Thyroid gland (tissue), 4 donors: ENCODE measurements at regions not wholly inside any gene's neighbourhood (a gene's known extent, or its start where the extent isn't known, plus 50 kb on each side); places are given as distances from the start of the nearest gene placed in this dataset.
A peak's percentile ranks its signal among the peaks of the same experiment; 100 is the strongest.

Experiments
- DNase-seq, 2 donors: peaks; one replicate each; pipeline ENCODE4 v3.0.0-alpha.2; 2019
- H3K27ac ChIP-seq, 3 donors: fragments of 200-600 bp; sonication (generic); 1 replicate in 2 of 3; 2 replicates in 1 of 3; pipeline ENCODE4 v1.5.1; 2016 to 2019; ENCODE audit warnings: mild to moderate bottlenecking in 1 of 3, moderate library complexity in 1 of 3
- H3K27me3 ChIP-seq: fragments of 200-600 bp; sonication (generic); one replicate; pipeline ENCODE4 v1.5.1; 2019
- H3K36me3 ChIP-seq, 2 donors: fragments of 200-600 bp; sonication (generic); one replicate each; pipeline ENCODE4 v1.5.1; 2016 to 2019
- H3K4me1 ChIP-seq, 2 donors: fragments of 200-600 bp; sonication (generic); one replicate each; pipeline ENCODE4 v1.5.1; 2017 to 2019
- H3K4me3 ChIP-seq, 3 donors: fragments of 200-600 bp; sonication (generic); replicated peaks in 1 of 3; 1 replicate in 2 of 3; 2 replicates in 1 of 3; pipeline ENCODE4 v1.5.1; 2016; ENCODE audit warnings: mild to moderate bottlenecking in 1 of 3
- H3K9me3 ChIP-seq: fragments of 200-600 bp; sonication (generic); one replicate; pipeline ENCODE4 v1.5.1; 2017
- CTCF ChIP-seq, 6 experiments: fragments of 200-600 bp in 3 of 6; fragments of 450-650 bp in 3 of 6; sonication (generic) in 3 of 6; IDR thresholded peaks; one replicate each; pipeline ENCODE4 v1.5.1; 2016 to 2019; ENCODE audit warnings: antibody characterized with exemption in 6 of 6, mild to moderate bottlenecking in 2 of 6, inconsistent platforms in 1 of 6, moderate library complexity in 1 of 6
- POLR2A ChIP-seq, 2 donors: fragments of 450-650 bp; IDR thresholded peaks; one replicate each; pipeline ENCODE4 v1.6.1; 2017; ENCODE audit warnings: antibody characterized with exemption in 2 of 2, mild to moderate bottlenecking in 2 of 2, moderate library complexity in 1 of 2
- WGBS, 2 donors: methylation state at CpG; one replicate each; pipeline ENCODE4 v1.1.5; 2017; 5-methylcytosine and 5-hydroxymethylcytosine counted together
- intact Hi-C: fragments of 100-400 bp; cut with DNase I; formaldehyde crosslinking; loops from one replicate; pipeline ENCODE4 v1.15.1; 2023

- no peak for DNase-seq
- Histone ChIP-seq H3K4me1 (no peaks in the 10 kb centered on the region), H3K9me3 (no peaks in the 10 kb centered on the region), H3K27ac (no peak overlapping the region), H3K27me3 (no peaks in the 10 kb centered on the region), H3K4me3 (no peak overlapping the region), H3K36me3 (no peaks in the 10 kb centered on the region)
- WGBS, 2 donors, result 69 to 78% methylated on average over 4 of the region's 4 CpGs
- intact Hi-C loops, result no loop called here
- TF ChIP-seq POLR2A (IDR thresholded peaks at IDR 0.05) (no peak), CTCF (IDR thresholded peaks at IDR 0.05) (no peak)
Measured at GRCh38 chr9:18173923-18174322, 300.0 kb upstream of the ADAMTSL1 start.

GRCh38 chr9:18182636-18183035 lies 291.3 kb upstream of the ADAMTSL1 start:
- Histone ChIP-seq H3K27me3 (no peaks in the 10 kb centered on the region), H3K36me3 (no peaks in the 10 kb centered on the region), H3K9me3 (no peaks in the 10 kb centered on the region), H3K4me1 (no peaks in the 10 kb centered on the region), H3K27ac (no peak overlapping the region), H3K4me3 (no peak overlapping the region)
- no peak for TF ChIP-seq POLR2A (IDR thresholded peaks at IDR 0.05)
- TF ChIP-seq CTCF (IDR thresholded peaks at IDR 0.05), result no peak
- WGBS, 2 donors, result 94 to 96% methylated on average over 3 of the region's 3 CpGs
- intact Hi-C loops, result no loop called here
- no peak for DNase-seq

GRCh38 chr9:18183974-18184373 lies 290.0 kb upstream of the ADAMTSL1 start:
- H3K27ac ChIP-seq, result no peak overlapping the region
- no peak for DNase-seq
- H3K36me3 ChIP-seq, result no peaks in the 10 kb centered on the region
- no peaks in the 10 kb centered on the region for H3K27me3 ChIP-seq
- no peaks in the 10 kb centered on the region for H3K9me3 ChIP-seq
- no peak overlapping the region for H3K4me3 ChIP-seq
- intact Hi-C loops, result no loop called here
- 34 to 44% methylated on average over 3 of the region's 3 CpGs for WGBS, 2 donors
- no peaks in the 10 kb centered on the region for H3K4me1 ChIP-seq
- TF ChIP-seq CTCF (IDR thresholded peaks at IDR 0.05), result no peak
- no peak for TF ChIP-seq POLR2A (IDR thresholded peaks at IDR 0.05)

- no peak for TF ChIP-seq POLR2A (IDR thresholded peaks at IDR 0.05)
- no peak for TF ChIP-seq CTCF (IDR thresholded peaks at IDR 0.05)
- no peak overlapping the region for H3K27ac ChIP-seq
- no peaks in the 10 kb centered on the region for H3K9me3 ChIP-seq
- no peaks in the 10 kb centered on the region for H3K36me3 ChIP-seq
- no peaks in the 10 kb centered on the region for H3K27me3 ChIP-seq
- intact Hi-C loops, result no loop called here
- 52 to 58% methylated on average over 4 of the region's 4 CpGs for WGBS, 2 donors
- no peak overlapping the region for H3K4me3 ChIP-seq
- H3K4me1 ChIP-seq, result no peaks in the 10 kb centered on the region
- DNase-seq, result peak; percentile 60 to 71
Measured at GRCh38 chr9:18184401-18184800, 289.6 kb upstream of the ADAMTSL1 start.

- no peak for DNase-seq
- Histone ChIP-seq H3K9me3 (no peaks in the 10 kb centered on the region), H3K36me3 (no peaks in the 10 kb centered on the region), H3K4me3 (no peak overlapping the region), H3K4me1 (no peaks in the 10 kb centered on the region), H3K27ac (no peak overlapping the region), H3K27me3 (no peaks in the 10 kb centered on the region)
- TF ChIP-seq POLR2A (IDR thresholded peaks at IDR 0.05) (no peak), CTCF (IDR thresholded peaks at IDR 0.05) (no peak)
- 71 to 82% methylated on average over 2 of the region's 2 CpGs for WGBS, 2 donors
- intact Hi-C loops, result no loop called here
Measured at GRCh38 chr9:18185196-18185595, 288.8 kb upstream of the ADAMTSL1 start.
